ENCODE measurements at regions not wholly inside any gene's neighbourhood (a gene's known extent, or its start where the extent isn't known, plus 50 kb on each side); places are given as distances from the start of the nearest gene placed in this dataset.

GRCh38 chr15:62951481-62951880 is 91.1 kb upstream of the TPM1 start:
- Histone ChIP-seq H3K9me3 (ENCODE audit: control insufficient read depth in 1 of 2, low read length in 2 of 2) (no peaks in the 10 kb centered on the region), H3K4me1 (ENCODE audit: control insufficient read depth in 1 of 2, insufficient read depth in 2 of 2, low read length in 2 of 2) (no peaks in the 10 kb centered on the region), H3K27ac (ENCODE audit: low read depth, low read length) (no peak overlapping the region), H3K9ac (ENCODE audit: low read depth in 1 of 2, low read length in 2 of 2) (no peak overlapping the region), H3K4me3 (ENCODE audit: low read depth in 1 of 2, low read length in 2 of 2) (no peak overlapping the region), H3K27me3 (ENCODE audit: control insufficient read depth in 1 of 2, insufficient read depth in 2 of 2, low read length in 2 of 2) (peaks cover 5% of the 10 kb centered on the region in 2 donors), H3K36me3 (ENCODE audit: control insufficient read depth in 1 of 2, insufficient read depth in 2 of 2, low read length in 2 of 2) (no peaks in the 10 kb centered on the region)

DNA sequence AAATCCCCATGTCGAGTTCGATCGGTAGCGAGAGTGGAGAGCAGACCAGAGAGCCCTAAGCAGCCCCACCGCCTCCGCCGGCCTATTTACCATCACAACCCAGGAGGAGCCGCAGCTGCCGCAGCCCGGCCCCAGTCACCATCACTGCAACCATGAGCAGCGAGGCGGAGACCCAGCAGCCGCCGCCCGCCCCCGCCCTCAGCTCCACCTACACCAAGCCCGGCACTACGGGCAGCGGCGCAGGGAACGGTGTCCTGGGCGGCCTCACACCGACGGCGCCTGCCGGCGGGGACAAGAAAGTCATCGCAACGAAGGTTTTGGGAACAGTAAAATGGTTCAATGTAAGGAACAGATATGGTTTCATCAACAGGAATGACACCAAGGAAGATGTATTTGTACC is 89.5 kb upstream of the TPM1 start:
- no peak overlapping the region for H3K27ac ChIP-seq (ENCODE audit: low read depth, low read length)
- no peaks in the 10 kb centered on the region for H3K9me3 ChIP-seq (ENCODE audit: control insufficient read depth in 1 of 2, low read length in 2 of 2)
- no peak overlapping the region for H3K4me3 ChIP-seq (ENCODE audit: low read depth in 1 of 2, low read length in 2 of 2)
- no peaks in the 10 kb centered on the region for H3K36me3 ChIP-seq (ENCODE audit: control insufficient read depth in 1 of 2, insufficient read depth in 2 of 2, low read length in 2 of 2)
- no peak overlapping the region for H3K9ac ChIP-seq (ENCODE audit: low read depth in 1 of 2, low read length in 2 of 2)
- no peaks in the 10 kb centered on the region for H3K4me1 ChIP-seq (ENCODE audit: control insufficient read depth in 1 of 2, insufficient read depth in 2 of 2, low read length in 2 of 2)
- peaks cover 5% of the 10 kb centered on the region in 2 donors for H3K27me3 ChIP-seq (ENCODE audit: control insufficient read depth in 1 of 2, insufficient read depth in 2 of 2, low read length in 2 of 2)

DNA sequence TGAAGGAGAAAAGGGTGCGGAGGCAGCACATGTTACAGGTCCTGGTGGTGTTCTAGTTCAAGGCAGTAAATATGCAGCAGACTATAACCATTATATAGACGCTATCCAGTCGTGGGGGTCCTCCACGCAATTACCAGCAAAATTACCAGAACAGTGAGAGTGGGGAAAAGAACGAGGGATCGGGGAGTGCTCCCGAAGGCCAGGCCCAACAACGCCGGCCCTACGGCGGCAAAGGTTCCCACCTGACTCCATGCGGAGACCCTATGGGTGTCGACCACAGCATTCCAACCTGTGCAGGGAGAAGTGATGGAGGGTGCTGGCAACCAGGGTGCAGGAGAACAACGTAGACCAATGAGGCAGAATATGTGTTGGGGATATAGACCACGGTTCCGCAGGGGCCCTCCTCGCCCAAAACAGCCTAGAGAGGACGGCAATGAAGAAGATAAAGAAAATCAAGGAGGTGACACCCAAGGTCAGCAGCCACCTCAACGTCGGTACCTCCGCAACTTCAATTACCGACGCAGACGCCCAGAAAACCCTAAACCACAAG is 89.0 kb upstream of the TPM1 start:
- no peak overlapping the region for H3K4me3 ChIP-seq (ENCODE audit: low read depth in 1 of 2, low read length in 2 of 2)
- no peaks in the 10 kb centered on the region for H3K36me3 ChIP-seq (ENCODE audit: control insufficient read depth in 1 of 2, insufficient read depth in 2 of 2, low read length in 2 of 2)
- H3K9ac ChIP-seq (ENCODE audit: low read depth in 1 of 2, low read length in 2 of 2): no peak overlapping the region
- H3K27me3 ChIP-seq (ENCODE audit: control insufficient read depth in 1 of 2, insufficient read depth in 2 of 2, low read length in 2 of 2): peaks cover 5% of the 10 kb centered on the region in 2 donors
- H3K9me3 ChIP-seq (ENCODE audit: control insufficient read depth in 1 of 2, low read length in 2 of 2): no peaks in the 10 kb centered on the region
- no peak overlapping the region for H3K27ac ChIP-seq (ENCODE audit: low read depth, low read length)
- no peaks in the 10 kb centered on the region for H3K4me1 ChIP-seq (ENCODE audit: control insufficient read depth in 1 of 2, insufficient read depth in 2 of 2, low read length in 2 of 2)

DNA sequence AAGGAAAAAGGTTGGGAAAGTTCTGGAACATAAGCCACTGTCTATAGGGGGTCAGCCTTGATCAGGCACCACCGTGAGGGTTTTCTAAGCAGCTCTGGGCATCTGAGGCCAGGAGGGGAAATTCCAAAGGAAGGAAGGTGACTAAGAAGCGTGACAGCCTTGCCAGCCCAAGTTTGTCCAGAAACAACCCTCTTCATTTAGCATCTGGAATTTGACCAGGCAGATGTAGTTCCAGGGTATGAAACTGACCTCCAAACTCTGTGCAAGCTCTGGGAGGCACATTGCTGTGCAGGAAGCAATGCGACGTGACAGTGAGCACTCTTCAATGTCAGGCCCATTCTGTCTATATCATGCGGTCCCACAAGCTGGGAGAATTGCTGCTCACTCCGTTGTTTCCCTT is 85.4 kb upstream of the TPM1 start:
- no peaks in the 10 kb centered on the region for H3K36me3 ChIP-seq (ENCODE audit: control insufficient read depth in 1 of 2, insufficient read depth in 2 of 2, low read length in 2 of 2)
- H3K4me1 ChIP-seq (ENCODE audit: control insufficient read depth in 1 of 2, insufficient read depth in 2 of 2, low read length in 2 of 2): peaks cover 0 to 6% of the 10 kb centered on the region in 2 donors
- H3K9ac ChIP-seq (ENCODE audit: low read depth in 1 of 2, low read length in 2 of 2): no peak overlapping the region
- no peak overlapping the region for H3K4me3 ChIP-seq (ENCODE audit: low read depth in 1 of 2, low read length in 2 of 2)
- H3K27me3 ChIP-seq (ENCODE audit: control insufficient read depth in 1 of 2, insufficient read depth in 2 of 2, low read length in 2 of 2): peaks cover 0 to 5% of the 10 kb centered on the region in 2 donors
- no peak overlapping the region for H3K27ac ChIP-seq (ENCODE audit: low read depth, low read length)
- H3K9me3 ChIP-seq (ENCODE audit: control insufficient read depth in 1 of 2, low read length in 2 of 2): no peaks in the 10 kb centered on the region

DNA sequence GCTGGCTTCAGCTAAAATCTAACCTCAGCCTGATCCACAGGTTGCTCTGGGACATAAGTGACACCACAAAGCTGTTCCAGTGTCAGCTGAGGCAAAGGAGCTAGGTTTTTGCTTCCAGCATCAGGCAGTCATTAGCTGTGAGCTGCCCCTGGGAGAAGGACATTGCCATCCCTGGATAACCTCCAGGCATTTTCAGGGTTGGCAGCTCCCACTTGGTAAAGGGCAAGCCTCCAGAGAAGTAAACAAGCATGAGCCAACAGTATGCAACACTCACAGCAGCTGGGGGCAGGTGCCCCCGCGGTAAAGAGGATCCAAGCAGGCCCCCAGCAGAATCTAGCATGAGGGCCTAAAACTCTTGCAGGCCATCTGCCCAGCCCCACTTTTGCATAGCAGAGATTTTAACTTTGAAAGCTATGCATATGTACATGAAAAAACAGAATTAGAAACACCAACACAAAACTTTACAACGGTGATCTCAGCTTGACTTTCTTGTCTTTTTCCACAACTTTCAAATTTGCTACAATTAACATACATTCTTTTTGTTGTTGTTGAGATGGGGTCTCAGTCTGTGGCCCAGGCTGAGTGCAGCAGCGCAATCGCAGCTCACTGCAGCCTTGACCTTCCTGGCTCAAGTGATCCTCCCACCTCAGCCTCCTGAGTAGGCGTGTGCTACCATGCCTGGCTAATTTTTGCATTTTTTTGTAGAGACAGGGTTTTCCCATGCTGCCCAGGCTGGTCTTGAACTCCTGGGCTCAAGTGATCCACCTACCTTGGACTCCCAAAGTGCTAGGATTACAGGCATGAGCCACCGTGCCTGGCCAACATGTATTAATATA is 83.8 kb upstream of the TPM1 start:
- Histone ChIP-seq H3K4me3 (ENCODE audit: low read depth in 1 of 2, low read length in 2 of 2) (no peak overlapping the region), H3K27ac (ENCODE audit: low read depth, low read length) (no peak overlapping the region), H3K4me1 (ENCODE audit: control insufficient read depth in 1 of 2, insufficient read depth in 2 of 2, low read length in 2 of 2) (peaks cover 0 to 6% of the 10 kb centered on the region in 2 donors), H3K27me3 (ENCODE audit: control insufficient read depth in 1 of 2, insufficient read depth in 2 of 2, low read length in 2 of 2) (no peaks in the 10 kb centered on the region), H3K9me3 (ENCODE audit: control insufficient read depth in 1 of 2, low read length in 2 of 2) (no peaks in the 10 kb centered on the region), H3K9ac (ENCODE audit: low read depth in 1 of 2, low read length in 2 of 2) (no peak overlapping the region), H3K36me3 (ENCODE audit: control insufficient read depth in 1 of 2, insufficient read depth in 2 of 2, low read length in 2 of 2) (no peaks in the 10 kb centered on the region)

DNA sequence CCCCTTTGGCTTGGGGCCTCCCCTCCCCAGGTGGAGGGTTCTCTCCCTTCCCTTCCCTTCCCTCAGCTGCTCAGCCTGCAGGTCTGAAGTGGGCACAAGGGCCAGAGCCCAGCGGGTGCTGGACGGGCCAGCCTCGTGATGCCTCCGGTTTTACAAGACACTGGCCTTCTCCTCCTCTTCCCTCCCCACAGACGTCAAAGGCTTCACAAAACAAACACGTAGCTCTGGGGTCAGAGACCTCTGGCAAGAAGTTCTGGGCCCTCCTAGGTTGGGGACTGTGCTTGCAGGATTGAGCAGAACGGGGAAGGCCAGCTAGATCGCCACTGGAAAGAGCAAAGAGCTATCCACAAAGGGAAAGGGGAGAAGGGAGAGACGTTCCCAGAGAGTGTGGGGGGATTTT is 81.4 kb upstream of the TPM1 start:
- H3K9ac ChIP-seq (ENCODE audit: low read depth in 1 of 2, low read length in 2 of 2): no peak overlapping the region
- peaks cover 0 to 6% of the 10 kb centered on the region in 2 donors for H3K4me1 ChIP-seq (ENCODE audit: control insufficient read depth in 1 of 2, insufficient read depth in 2 of 2, low read length in 2 of 2)
- no peaks in the 10 kb centered on the region for H3K27me3 ChIP-seq (ENCODE audit: control insufficient read depth in 1 of 2, insufficient read depth in 2 of 2, low read length in 2 of 2)
- no peaks in the 10 kb centered on the region for H3K36me3 ChIP-seq (ENCODE audit: control insufficient read depth in 1 of 2, insufficient read depth in 2 of 2, low read length in 2 of 2)
- no peak overlapping the region for H3K27ac ChIP-seq (ENCODE audit: low read depth, low read length)
- no peak overlapping the region for H3K4me3 ChIP-seq (ENCODE audit: low read depth in 1 of 2, low read length in 2 of 2)
- no peaks in the 10 kb centered on the region for H3K9me3 ChIP-seq (ENCODE audit: control insufficient read depth in 1 of 2, low read length in 2 of 2)

DNA sequence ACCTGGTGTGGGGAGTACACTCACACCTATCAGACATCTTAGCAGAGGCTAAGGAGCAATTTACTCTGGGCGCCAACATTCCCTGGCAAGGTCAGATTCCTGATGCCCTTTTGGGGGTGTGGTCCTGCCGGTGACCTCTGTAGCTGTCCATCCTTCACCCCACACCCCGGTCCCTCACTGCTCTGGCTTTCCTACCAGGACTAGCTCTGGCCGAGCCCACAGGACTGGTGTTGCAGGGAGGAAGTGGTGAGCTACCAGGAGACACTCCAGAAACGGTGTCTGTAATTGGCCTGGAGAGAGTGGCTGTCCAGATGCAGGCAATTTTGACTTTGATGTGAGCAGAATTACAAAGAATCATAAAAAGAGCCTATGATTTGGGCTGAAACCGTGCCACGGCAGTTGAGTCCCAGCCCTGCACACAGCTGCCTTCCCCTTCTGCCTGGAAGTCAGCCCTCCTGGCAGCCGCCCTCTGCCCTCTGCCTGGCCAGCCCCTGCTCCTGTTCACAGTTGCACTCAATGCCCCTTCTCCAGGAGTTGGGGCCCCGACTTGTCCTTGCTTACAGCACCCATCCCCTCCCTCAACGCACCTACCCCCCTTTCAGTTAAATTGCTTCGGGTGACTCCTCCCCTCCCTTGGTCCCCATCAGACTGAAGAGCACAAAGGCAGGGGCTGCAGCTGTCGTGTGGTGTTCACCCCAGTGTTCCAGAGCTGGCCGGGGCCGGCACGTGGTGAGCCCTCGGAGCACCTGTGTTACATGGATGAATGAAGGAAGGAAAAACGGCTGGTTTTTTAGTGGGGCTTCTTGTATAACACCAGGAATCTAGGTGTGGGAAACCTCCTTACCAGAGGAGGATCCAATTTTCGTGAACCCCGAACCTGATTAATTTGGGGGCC is 80.2 kb upstream of the TPM1 start:
- H3K9ac ChIP-seq (ENCODE audit: low read depth in 1 of 2, low read length in 2 of 2): no peak overlapping the region
- peaks cover 0 to 6% of the 10 kb centered on the region in 2 donors for H3K4me1 ChIP-seq (ENCODE audit: control insufficient read depth in 1 of 2, insufficient read depth in 2 of 2, low read length in 2 of 2)
- no peak overlapping the region for H3K27ac ChIP-seq (ENCODE audit: low read depth, low read length)
- H3K9me3 ChIP-seq (ENCODE audit: control insufficient read depth in 1 of 2, low read length in 2 of 2): no peaks in the 10 kb centered on the region
- H3K27me3 ChIP-seq (ENCODE audit: control insufficient read depth in 1 of 2, insufficient read depth in 2 of 2, low read length in 2 of 2): no peaks in the 10 kb centered on the region
- no peaks in the 10 kb centered on the region for H3K36me3 ChIP-seq (ENCODE audit: control insufficient read depth in 1 of 2, insufficient read depth in 2 of 2, low read length in 2 of 2)
- no peak overlapping the region for H3K4me3 ChIP-seq (ENCODE audit: low read depth in 1 of 2, low read length in 2 of 2)

DNA sequence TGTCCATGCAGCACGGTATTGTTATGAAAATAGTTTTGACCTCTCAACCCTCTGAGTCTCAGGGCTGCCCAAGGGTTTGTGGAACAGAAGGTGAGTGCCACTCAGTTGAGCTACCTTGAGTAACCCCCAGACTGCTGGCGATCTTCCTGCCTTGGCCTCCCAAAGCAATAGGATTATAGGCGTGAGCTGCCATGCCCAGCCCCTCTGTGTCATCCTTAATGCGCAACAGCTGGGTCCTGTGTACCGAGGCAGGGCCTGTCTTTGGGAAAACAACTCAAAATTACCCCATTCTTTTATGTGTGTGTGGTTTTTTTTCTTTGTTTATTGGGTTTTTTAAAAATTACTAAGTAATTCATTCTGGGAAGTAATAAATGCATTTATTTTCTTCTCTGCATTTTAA is 78.3 kb upstream of the TPM1 start:
- peaks cover 0 to 6% of the 10 kb centered on the region in 2 donors for H3K4me1 ChIP-seq (ENCODE audit: control insufficient read depth in 1 of 2, insufficient read depth in 2 of 2, low read length in 2 of 2)
- no peak overlapping the region for H3K4me3 ChIP-seq (ENCODE audit: low read depth in 1 of 2, low read length in 2 of 2)
- H3K27me3 ChIP-seq (ENCODE audit: control insufficient read depth in 1 of 2, insufficient read depth in 2 of 2, low read length in 2 of 2): no peaks in the 10 kb centered on the region
- H3K27ac ChIP-seq (ENCODE audit: low read depth, low read length): no peak overlapping the region
- H3K36me3 ChIP-seq (ENCODE audit: control insufficient read depth in 1 of 2, insufficient read depth in 2 of 2, low read length in 2 of 2): no peaks in the 10 kb centered on the region
- H3K9ac ChIP-seq (ENCODE audit: low read depth in 1 of 2, low read length in 2 of 2): no peak overlapping the region
- no peaks in the 10 kb centered on the region for H3K9me3 ChIP-seq (ENCODE audit: control insufficient read depth in 1 of 2, low read length in 2 of 2)

- H3K36me3 ChIP-seq (ENCODE audit: control insufficient read depth in 1 of 2, insufficient read depth in 2 of 2, low read length in 2 of 2): no peaks in the 10 kb centered on the region
Measured at GRCh38 chr15:62966294-62967078, 76.1 kb upstream of the TPM1 start.

More at GRCh38 chr15:62966294-62967078, 76.1 kb upstream of the TPM1 start:
- Histone ChIP-seq H3K4me1 (ENCODE audit: control insufficient read depth in 1 of 2, insufficient read depth in 2 of 2, low read length in 2 of 2) (no peaks in the 10 kb centered on the region), H3K27me3 (ENCODE audit: control insufficient read depth in 1 of 2, insufficient read depth in 2 of 2, low read length in 2 of 2) (no peaks in the 10 kb centered on the region), H3K4me3 (ENCODE audit: low read depth in 1 of 2, low read length in 2 of 2) (no peak overlapping the region), H3K27ac (ENCODE audit: low read depth, low read length) (no peak overlapping the region), H3K9me3 (ENCODE audit: control insufficient read depth in 1 of 2, low read length in 2 of 2) (no peaks in the 10 kb centered on the region), H3K9ac (ENCODE audit: low read depth in 1 of 2, low read length in 2 of 2) (no peak overlapping the region)
